A172 (cell line): ENCODE measurements at regions not wholly inside any gene's neighbourhood (a gene's known extent, or its start where the extent isn't known, plus 50 kb on each side); places are given as distances from the start of the nearest gene placed in this dataset.

Source experiments
- DNase-seq: peaks from one replicate; pipeline ENCODE4 v3.0.0-alpha.2; 2015; ENCODE audit warnings: low spot score

- DNase-seq, result no peak
Observed at GRCh38 chr2:180739070-180739469, 241.3 kb upstream of the UBE2E3 start.

GRCh38 chr2:180735799-180736198, 244.6 kb upstream of the UBE2E3 start:
- DNase-seq, result no peak

GRCh38 chr2:180734382-180734781, 246.0 kb upstream of the UBE2E3 start:
- no peak for DNase-seq

GRCh38 chr2:180733330-180733729, 247.1 kb upstream of the UBE2E3 start:
- DNase-seq, result no peak

- no peak for DNase-seq
Observed at GRCh38 chr2:180732337-180732736, 248.1 kb upstream of the UBE2E3 start.

- DNase-seq, result no peak
Observed at GRCh38 chr2:180730976-180731375, 249.4 kb upstream of the UBE2E3 start.

- peak; percentile 95 for DNase-seq
Observed at GRCh38 chr2:180728928-180729559, 251.4 kb upstream of the UBE2E3 start.

- DNase-seq, result no peak
Observed at GRCh38 chr2:180723712-180724111, 256.7 kb upstream of the UBE2E3 start.

GRCh38 chr2:180722551-180723239, 257.7 kb upstream of the UBE2E3 start:
- DNase-seq, result peak; percentile 51

GRCh38 chr2:180720829-180721228, 259.6 kb upstream of the UBE2E3 start:
- DNase-seq, result no peak

- no peak for DNase-seq
Observed at GRCh38 chr2:180717588-180717987, 262.8 kb upstream of the UBE2E3 start.

- no peak for DNase-seq
Observed at GRCh38 chr2:180716186-180717180, 263.9 kb upstream of the UBE2E3 start.

- DNase-seq, result no peak
Observed at GRCh38 chr2:180715044-180715443, 265.4 kb upstream of the UBE2E3 start.

- no peak for DNase-seq
Observed at GRCh38 chr2:180709392-180710145, 270.8 kb upstream of the UBE2E3 start.

- peak; percentile 89 for DNase-seq
Observed at GRCh38 chr2:180707884-180708205, 272.6 kb upstream of the UBE2E3 start.

- DNase-seq, result no peak
Observed at GRCh38 chr2:180707175-180707883, 273.1 kb upstream of the UBE2E3 start.

GRCh38 chr2:180706694-180707093, 273.7 kb upstream of the UBE2E3 start:
- DNase-seq, result no peak

GRCh38 chr2:180705551-180705950, 274.9 kb upstream of the UBE2E3 start:
- no peak for DNase-seq

- peak; percentile 27 for DNase-seq
Observed at GRCh38 chr2:180705122-180705521, 275.3 kb upstream of the UBE2E3 start.

- peak; percentile 19 for DNase-seq
Observed at GRCh38 chr2:180699657-180700361, 280.6 kb upstream of the UBE2E3 start.

- DNase-seq, result no peak
Observed at GRCh38 chr2:180698668-180699067, 281.7 kb upstream of the UBE2E3 start.
